ENCODE measurements at regions not wholly inside any gene's neighbourhood (a gene's known extent, or its start where the extent isn't known, plus 50 kb on each side); places are given as distances from the start of the nearest gene placed in this dataset.

DNA sequence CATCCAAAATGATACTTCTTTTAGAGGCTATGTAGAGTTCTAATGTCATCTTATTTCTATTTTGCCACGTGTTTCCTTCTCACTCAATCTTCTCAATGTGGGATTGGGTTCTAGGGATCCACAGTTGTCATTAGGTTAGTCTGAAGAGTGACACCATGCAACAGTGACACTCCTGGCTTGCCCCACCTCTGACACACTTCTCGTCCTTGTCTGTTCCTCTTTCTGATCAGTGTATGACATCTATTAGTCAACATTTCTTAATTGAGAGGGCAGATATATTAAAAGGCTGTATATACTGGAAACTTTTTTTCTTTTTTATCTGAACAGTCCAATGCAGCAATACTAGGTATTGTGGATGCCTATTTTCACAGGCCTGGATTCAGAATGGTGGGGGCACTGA, 67.6 kb upstream of the GYPA start:
- Histone ChIP-seq H2AK5ac (ENCODE audit: low read depth, low read length) (no peak overlapping the region), H3K23ac (ENCODE audit: low read depth, low read length, poor library complexity) (no peak overlapping the region), H3K27ac (replicated peaks; ENCODE audit: low read length) (no peak overlapping the region), H2BK12ac (ENCODE audit: low read length) (no peak overlapping the region), H2BK120ac (ENCODE audit: low read depth, low read length) (no peak overlapping the region), H3K36me3 (replicated peaks in 1 of 2; ENCODE audit: control insufficient read depth in 2 of 2, insufficient read depth in 2 of 2, low read length in 2 of 2) (no peaks in the 10 kb centered on the region), H3K4me3 (ENCODE audit: low read length in 2 of 2) (no peak overlapping the region), H3K9ac (ENCODE audit: low read depth, low read length, poor library complexity) (no peak overlapping the region), H3K4me2 (ENCODE audit: insufficient read depth, low read length, poor library complexity, severe bottlenecking) (no peak overlapping the region), H4K91ac (ENCODE audit: low read depth, low read length, poor library complexity) (no peak overlapping the region), H2BK15ac (ENCODE audit: low read length) (no peak overlapping the region), H3K4me1 (ENCODE audit: control insufficient read depth in 2 of 2, insufficient read depth in 1 of 2, low read depth in 1 of 2, low read length in 2 of 2) (no peaks in the 10 kb centered on the region), H3K14ac (ENCODE audit: low read length) (no peak overlapping the region), H2BK5ac (ENCODE audit: low read length) (no peak overlapping the region), H3K9me3 (replicated peaks in 1 of 2; ENCODE audit: control insufficient read depth in 2 of 2, insufficient read depth in 1 of 2, low read depth in 1 of 2, low read length in 2 of 2) (peaks cover 0 to 2% of the 10 kb centered on the region in 2 donors), H3K4ac (ENCODE audit: low read length) (no peak overlapping the region), H2AFZ (ENCODE audit: low read length) (no peak overlapping the region), H3K79me1 (ENCODE audit: low read depth, low read length) (no peaks in the 10 kb centered on the region), H3K18ac (ENCODE audit: low read length) (no peak overlapping the region), H4K8ac (ENCODE audit: low read depth, low read length) (no peak overlapping the region), H3K27me3 (ENCODE audit: control insufficient read depth in 3 of 3, insufficient read depth in 3 of 3, low read depth in 1 of 3, low read length in 3 of 3) (no peaks in the 10 kb centered on the region)
- WGBS, 2 donors (ENCODE audit: extremely low coverage in 2 of 2, insufficient read length in 2 of 2, insufficient replicate concordance in 1 of 2): no CpG with 5 or more reads among the region's 2 CpGs
- DNase-seq (ENCODE audit: low spot score): no peak

DNA sequence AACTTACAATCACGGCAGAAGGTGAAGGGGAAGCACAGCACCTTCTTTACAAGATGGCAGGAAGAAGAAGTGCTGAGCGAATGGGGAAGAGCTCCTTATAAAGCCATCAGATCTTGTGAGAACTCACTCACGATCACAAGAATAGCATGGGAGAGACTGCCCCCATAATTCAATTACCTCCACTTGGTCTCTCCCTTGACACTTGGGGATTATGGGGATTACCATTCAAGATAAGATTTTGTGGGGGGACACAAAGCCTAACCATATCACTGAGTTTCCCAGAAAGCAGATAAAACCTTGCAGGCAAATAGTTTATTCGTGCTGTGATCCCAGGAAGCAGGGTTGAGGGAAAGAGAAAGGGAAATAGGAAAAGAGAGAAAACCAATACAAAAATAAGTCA, 69.0 kb upstream of the GYPA start:
- H3K4me1 ChIP-seq (ENCODE audit: control insufficient read depth in 2 of 2, insufficient read depth in 1 of 2, low read depth in 1 of 2, low read length in 2 of 2): no peaks in the 10 kb centered on the region
- H3K79me1 ChIP-seq (ENCODE audit: low read depth, low read length): no peaks in the 10 kb centered on the region
- no peaks in the 10 kb centered on the region for H3K36me3 ChIP-seq (replicated peaks in 1 of 2; ENCODE audit: control insufficient read depth in 2 of 2, insufficient read depth in 2 of 2, low read length in 2 of 2)
- no peak overlapping the region for H2BK15ac ChIP-seq (ENCODE audit: low read length)
- no peak overlapping the region for H2BK5ac ChIP-seq (ENCODE audit: low read length)
- H2BK12ac ChIP-seq (ENCODE audit: low read length): no peak overlapping the region
- H3K27me3 ChIP-seq (ENCODE audit: control insufficient read depth in 3 of 3, insufficient read depth in 3 of 3, low read depth in 1 of 3, low read length in 3 of 3): no peaks in the 10 kb centered on the region
- no peak overlapping the region for H3K4me2 ChIP-seq (ENCODE audit: insufficient read depth, low read length, poor library complexity, severe bottlenecking)
- DNase-seq (ENCODE audit: low spot score): no peak
- H3K9ac ChIP-seq (ENCODE audit: low read depth, low read length, poor library complexity): no peak overlapping the region
- no peak overlapping the region for H3K27ac ChIP-seq (replicated peaks; ENCODE audit: low read length)
- H2AFZ ChIP-seq (ENCODE audit: low read length): no peak overlapping the region
- peaks cover 0 to 2% of the 10 kb centered on the region in 2 donors for H3K9me3 ChIP-seq (replicated peaks in 1 of 2; ENCODE audit: control insufficient read depth in 2 of 2, insufficient read depth in 1 of 2, low read depth in 1 of 2, low read length in 2 of 2)
- H3K18ac ChIP-seq (ENCODE audit: low read length): no peak overlapping the region
- H3K4ac ChIP-seq (ENCODE audit: low read length): no peak overlapping the region
- H4K91ac ChIP-seq (ENCODE audit: low read depth, low read length, poor library complexity): no peak overlapping the region
- H3K23ac ChIP-seq (ENCODE audit: low read depth, low read length, poor library complexity): no peak overlapping the region
- H2AK5ac ChIP-seq (ENCODE audit: low read depth, low read length): no peak overlapping the region
- H3K4me3 ChIP-seq (ENCODE audit: low read length in 2 of 2): no peak overlapping the region
- no CpG with 5 or more reads among the region's 4 CpGs for WGBS, 2 donors (ENCODE audit: extremely low coverage in 2 of 2, insufficient read length in 2 of 2, insufficient replicate concordance in 1 of 2)
- H4K8ac ChIP-seq (ENCODE audit: low read depth, low read length): no peak overlapping the region
- no peak overlapping the region for H3K14ac ChIP-seq (ENCODE audit: low read length)
- H2BK120ac ChIP-seq (ENCODE audit: low read depth, low read length): no peak overlapping the region

DNA sequence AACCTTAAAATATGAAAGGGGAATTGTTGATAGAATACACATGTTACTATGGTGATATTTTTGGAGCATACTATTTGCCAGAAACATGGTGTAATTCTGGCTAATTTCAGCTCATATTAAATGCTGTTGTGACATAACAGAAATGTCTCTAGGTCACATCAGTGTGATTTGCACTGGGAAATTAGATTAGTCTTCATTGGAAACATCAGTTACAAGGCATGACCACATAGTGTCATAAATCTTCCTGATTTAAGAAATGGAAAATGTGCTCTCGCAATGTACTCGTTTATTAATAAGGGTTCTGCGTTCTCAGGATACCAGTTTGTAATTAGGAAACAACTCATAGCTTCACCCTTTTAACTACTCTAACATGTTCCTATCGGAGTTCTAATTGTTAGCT, 72.9 kb upstream of the GYPA start:
- Histone ChIP-seq H3K79me1 (ENCODE audit: low read depth, low read length) (no peaks in the 10 kb centered on the region), H2BK12ac (ENCODE audit: low read length) (no peak overlapping the region), H3K27me3 (ENCODE audit: control insufficient read depth in 3 of 3, insufficient read depth in 3 of 3, low read depth in 1 of 3, low read length in 3 of 3) (no peaks in the 10 kb centered on the region), H2BK120ac (ENCODE audit: low read depth, low read length) (no peak overlapping the region), H3K27ac (replicated peaks; ENCODE audit: low read length) (no peak overlapping the region), H2BK5ac (ENCODE audit: low read length) (no peak overlapping the region), H2BK15ac (ENCODE audit: low read length) (no peak overlapping the region), H3K4me3 (ENCODE audit: low read length in 2 of 2) (no peak overlapping the region), H2AFZ (ENCODE audit: low read length) (no peak overlapping the region), H3K4me1 (ENCODE audit: control insufficient read depth in 2 of 2, insufficient read depth in 1 of 2, low read depth in 1 of 2, low read length in 2 of 2) (no peaks in the 10 kb centered on the region), H3K9me3 (replicated peaks in 1 of 2; ENCODE audit: control insufficient read depth in 2 of 2, insufficient read depth in 1 of 2, low read depth in 1 of 2, low read length in 2 of 2) (peaks cover 2 to 3% of the 10 kb centered on the region in 2 donors), H4K8ac (ENCODE audit: low read depth, low read length) (no peak overlapping the region), H3K4me2 (ENCODE audit: insufficient read depth, low read length, poor library complexity, severe bottlenecking) (no peak overlapping the region), H3K23ac (ENCODE audit: low read depth, low read length, poor library complexity) (no peak overlapping the region), H3K18ac (ENCODE audit: low read length) (no peak overlapping the region), H2AK5ac (ENCODE audit: low read depth, low read length) (no peak overlapping the region), H3K9ac (ENCODE audit: low read depth, low read length, poor library complexity) (no peak overlapping the region), H3K4ac (ENCODE audit: low read length) (no peak overlapping the region), H4K91ac (ENCODE audit: low read depth, low read length, poor library complexity) (no peak overlapping the region), H3K36me3 (replicated peaks in 1 of 2; ENCODE audit: control insufficient read depth in 2 of 2, insufficient read depth in 2 of 2, low read length in 2 of 2) (no peaks in the 10 kb centered on the region), H3K14ac (ENCODE audit: low read length) (no peak overlapping the region)
- no peak for DNase-seq (ENCODE audit: low spot score)
- no CpG with 5 or more reads among the region's 4 CpGs for WGBS, 2 donors (ENCODE audit: extremely low coverage in 2 of 2, insufficient read length in 2 of 2, insufficient replicate concordance in 1 of 2)

DNA sequence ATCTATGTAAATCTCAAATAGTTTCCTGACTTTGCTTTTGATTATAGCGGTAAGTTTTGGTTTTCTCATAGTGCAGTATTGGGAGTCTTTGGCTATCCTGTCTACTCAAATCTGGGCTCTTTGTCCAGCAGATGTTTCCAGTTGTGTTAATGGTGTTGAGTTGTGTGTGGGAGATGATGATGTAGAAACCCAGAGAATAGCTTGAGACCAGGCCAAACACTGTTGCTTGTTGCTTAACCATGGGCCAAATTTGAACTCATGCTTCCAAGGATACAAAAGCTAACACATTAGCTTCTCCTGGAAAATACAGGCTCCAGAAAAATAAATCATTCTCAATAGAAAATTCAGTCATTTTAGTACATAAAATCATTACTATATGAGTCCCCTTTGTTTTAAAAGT, 82.6 kb upstream of the GYPA start:
- Histone ChIP-seq H4K8ac (ENCODE audit: low read depth, low read length) (no peak overlapping the region), H3K4me1 (ENCODE audit: control insufficient read depth in 2 of 2, insufficient read depth in 1 of 2, low read depth in 1 of 2, low read length in 2 of 2) (no peaks in the 10 kb centered on the region)

More for the DNA sequence above, 82.6 kb upstream of the GYPA start:
- Histone ChIP-seq H3K9ac (ENCODE audit: low read depth, low read length, poor library complexity) (no peak overlapping the region), H3K4me3 (ENCODE audit: low read length in 2 of 2) (no peak overlapping the region), H3K27me3 (ENCODE audit: control insufficient read depth in 3 of 3, insufficient read depth in 3 of 3, low read depth in 1 of 3, low read length in 3 of 3) (no peaks in the 10 kb centered on the region), H2BK15ac (ENCODE audit: low read length) (no peak overlapping the region), H3K9me3 (replicated peaks in 1 of 2; ENCODE audit: control insufficient read depth in 2 of 2, insufficient read depth in 1 of 2, low read depth in 1 of 2, low read length in 2 of 2) (no peaks in the 10 kb centered on the region), H2BK5ac (ENCODE audit: low read length) (no peak overlapping the region), H4K91ac (ENCODE audit: low read depth, low read length, poor library complexity) (no peak overlapping the region), H3K27ac (replicated peaks; ENCODE audit: low read length) (no peak overlapping the region), H2BK12ac (ENCODE audit: low read length) (no peak overlapping the region), H3K79me1 (ENCODE audit: low read depth, low read length) (no peaks in the 10 kb centered on the region), H3K36me3 (replicated peaks in 1 of 2; ENCODE audit: control insufficient read depth in 2 of 2, insufficient read depth in 2 of 2, low read length in 2 of 2) (no peaks in the 10 kb centered on the region), H3K14ac (ENCODE audit: low read length) (no peak overlapping the region), H3K4ac (ENCODE audit: low read length) (no peak overlapping the region), H2AFZ (ENCODE audit: low read length) (no peak overlapping the region), H2AK5ac (ENCODE audit: low read depth, low read length) (no peak overlapping the region), H3K4me2 (ENCODE audit: insufficient read depth, low read length, poor library complexity, severe bottlenecking) (no peak overlapping the region), H3K23ac (ENCODE audit: low read depth, low read length, poor library complexity) (no peak overlapping the region), H3K18ac (ENCODE audit: low read length) (no peak overlapping the region), H2BK120ac (ENCODE audit: low read depth, low read length) (no peak overlapping the region)
- WGBS, 2 donors (ENCODE audit: extremely low coverage in 2 of 2, insufficient read length in 2 of 2, insufficient replicate concordance in 1 of 2): no CpG with 5 or more reads among the region's 1 CpG
- no peak for DNase-seq (ENCODE audit: low spot score)
